ENCODE measurements at regions not wholly inside any gene's neighbourhood (a gene's known extent, or its start where the extent isn't known, plus 50 kb on each side); places are given as distances from the start of the nearest gene placed in this dataset.
A peak's percentile ranks its signal among the peaks of the same experiment; 100 is the strongest.

- Histone ChIP-seq H2AFZ (ENCODE audit: low read depth, low read length) (no peak overlapping the region), H2BK5ac (ENCODE audit: low read depth, low read length, poor library complexity, severe bottlenecking) (no peak overlapping the region), H2BK15ac (ENCODE audit: low read depth, poor library complexity, severe bottlenecking) (no peak overlapping the region), H3K4me3 (ENCODE audit: insufficient read depth in 1 of 2, low read depth in 1 of 2, low read length in 2 of 2) (no peak overlapping the region), H3K9me3 (ENCODE audit: control insufficient read depth, low read length) (no peaks in the 10 kb centered on the region), H3K4me2 (ENCODE audit: low read length, poor library complexity, severe bottlenecking) (no peak overlapping the region), H3K36me3 (ENCODE audit: control insufficient read depth in 1 of 2, insufficient read depth in 2 of 2, low read depth in 1 of 2, low read length in 2 of 2) (no peaks in the 10 kb centered on the region), H4K8ac (ENCODE audit: low read length) (no peak overlapping the region), H3K27ac (ENCODE audit: low read length, poor library complexity, severe bottlenecking) (no peak overlapping the region), H3K4ac (ENCODE audit: low read depth in 1 of 2, low read length in 2 of 2) (no peak overlapping the region), H2BK12ac (ENCODE audit: low read length in 2 of 2) (no peak overlapping the region), H2BK120ac (ENCODE audit: low read depth, low read length) (no peak overlapping the region), H3K14ac (ENCODE audit: low read length in 2 of 2) (no peak overlapping the region), H4K91ac (ENCODE audit: low read length) (no peak overlapping the region), H3K4me1 (ENCODE audit: control insufficient read depth, insufficient read depth, low read depth, low read length) (no peaks in the 10 kb centered on the region), H3K9ac (ENCODE audit: low read length) (no peak overlapping the region), H3K79me1 (replicated peaks; ENCODE audit: low read length, poor library complexity, severe bottlenecking) (no peaks in the 10 kb centered on the region), H2AK5ac (ENCODE audit: low read length, severe bottlenecking) (no peak overlapping the region), H3K18ac (ENCODE audit: low read depth in 1 of 2, low read length in 2 of 2) (no peak overlapping the region), H3K27me3 (ENCODE audit: control insufficient read depth in 1 of 2, insufficient read depth in 1 of 2, low read length in 2 of 2) (peaks cover 0 to 3% of the 10 kb centered on the region in 2 experiments), H3K23ac (ENCODE audit: low read length in 2 of 2) (no peak overlapping the region)
- WGBS = 71% methylated on average over 9 of the region's 11 CpGs
- no peak for DNase-seq
These were observed 62.2 kb upstream of the INCENP start for GRCh38 chr11:62061356-62062222.

- H3K27me3 ChIP-seq (ENCODE audit: control insufficient read depth in 1 of 2, insufficient read depth in 1 of 2, low read length in 2 of 2) = peaks cover 4 to 10% of the 10 kb centered on the region in 2 experiments
- no peak for DNase-seq
- no peak overlapping the region for H2BK5ac ChIP-seq (ENCODE audit: low read depth, low read length, poor library complexity, severe bottlenecking)
- no peak overlapping the region for H2BK120ac ChIP-seq (ENCODE audit: low read depth, low read length)
- H3K18ac ChIP-seq (ENCODE audit: low read depth in 1 of 2, low read length in 2 of 2) = no peak overlapping the region
- no peak overlapping the region for H3K4ac ChIP-seq (ENCODE audit: low read depth in 1 of 2, low read length in 2 of 2)
- no peak overlapping the region for H3K4me3 ChIP-seq (ENCODE audit: insufficient read depth in 1 of 2, low read depth in 1 of 2, low read length in 2 of 2)
- no peak overlapping the region for H2AFZ ChIP-seq (ENCODE audit: low read depth, low read length)
- H2AK5ac ChIP-seq (ENCODE audit: low read length, severe bottlenecking) = no peak overlapping the region
- H3K14ac ChIP-seq (ENCODE audit: low read length in 2 of 2) = no peak overlapping the region
- WGBS = no CpG with 5 or more reads among the region's 2 CpGs
- H3K23ac ChIP-seq (ENCODE audit: low read length in 2 of 2) = no peak overlapping the region
- no peaks in the 10 kb centered on the region for H3K9me3 ChIP-seq (ENCODE audit: control insufficient read depth, low read length)
- no peak overlapping the region for H4K8ac ChIP-seq (ENCODE audit: low read length)
- no peak overlapping the region for H3K9ac ChIP-seq (ENCODE audit: low read length)
- H3K27ac ChIP-seq (ENCODE audit: low read length, poor library complexity, severe bottlenecking) = no peak overlapping the region
- no peak overlapping the region for H2BK12ac ChIP-seq (ENCODE audit: low read length in 2 of 2)
- H3K36me3 ChIP-seq (ENCODE audit: control insufficient read depth in 1 of 2, insufficient read depth in 2 of 2, low read depth in 1 of 2, low read length in 2 of 2) = no peaks in the 10 kb centered on the region
- H4K91ac ChIP-seq (ENCODE audit: low read length) = no peak overlapping the region
- no peaks in the 10 kb centered on the region for H3K4me1 ChIP-seq (ENCODE audit: control insufficient read depth, insufficient read depth, low read depth, low read length)
- no peaks in the 10 kb centered on the region for H3K79me1 ChIP-seq (replicated peaks; ENCODE audit: low read length, poor library complexity, severe bottlenecking)
- no peak overlapping the region for H2BK15ac ChIP-seq (ENCODE audit: low read depth, poor library complexity, severe bottlenecking)
- no peak overlapping the region for H3K4me2 ChIP-seq (ENCODE audit: low read length, poor library complexity, severe bottlenecking)
These were observed 66.7 kb upstream of the INCENP start for GRCh38 chr11:62057069-62057468.

- H3K27me3 ChIP-seq (ENCODE audit: control insufficient read depth in 1 of 2, insufficient read depth in 1 of 2, low read length in 2 of 2) = peaks cover 4 to 10% of the 10 kb centered on the region in 2 experiments
These were observed 67.8 kb upstream of the INCENP start for GRCh38 chr11:62055970-62056369.

GRCh38 chr11:62054484-62055121, 69.2 kb upstream of the INCENP start:
- Histone ChIP-seq H3K9ac (ENCODE audit: low read length) (no peak overlapping the region), H2BK15ac (ENCODE audit: low read depth, poor library complexity, severe bottlenecking) (no peak overlapping the region), H2AFZ (ENCODE audit: low read depth, low read length) (no peak overlapping the region), H2BK12ac (ENCODE audit: low read length in 2 of 2) (no peak overlapping the region), H3K4me3 (ENCODE audit: insufficient read depth in 1 of 2, low read depth in 1 of 2, low read length in 2 of 2) (no peak overlapping the region), H2AK5ac (ENCODE audit: low read length, severe bottlenecking) (no peak overlapping the region), H2BK5ac (ENCODE audit: low read depth, low read length, poor library complexity, severe bottlenecking) (no peak overlapping the region), H3K36me3 (ENCODE audit: control insufficient read depth in 1 of 2, insufficient read depth in 2 of 2, low read depth in 1 of 2, low read length in 2 of 2) (no peaks in the 10 kb centered on the region), H4K91ac (ENCODE audit: low read length) (no peak overlapping the region), H4K8ac (ENCODE audit: low read length) (no peak overlapping the region), H3K27ac (ENCODE audit: low read length, poor library complexity, severe bottlenecking) (no peak overlapping the region), H3K4me2 (ENCODE audit: low read length, poor library complexity, severe bottlenecking) (no peak overlapping the region), H3K4me1 (ENCODE audit: control insufficient read depth, insufficient read depth, low read depth, low read length) (no peaks in the 10 kb centered on the region), H2BK120ac (ENCODE audit: low read depth, low read length) (no peak overlapping the region), H3K18ac (ENCODE audit: low read depth in 1 of 2, low read length in 2 of 2) (no peak overlapping the region), H3K79me1 (replicated peaks; ENCODE audit: low read length, poor library complexity, severe bottlenecking) (no peaks in the 10 kb centered on the region), H3K14ac (ENCODE audit: low read length in 2 of 2) (no peak overlapping the region), H3K4ac (ENCODE audit: low read depth in 1 of 2, low read length in 2 of 2) (no peak overlapping the region), H3K27me3 (ENCODE audit: control insufficient read depth in 1 of 2, insufficient read depth in 1 of 2, low read length in 2 of 2) (peaks cover 4 to 10% of the 10 kb centered on the region in 2 experiments), H3K23ac (ENCODE audit: low read length in 2 of 2) (no peak overlapping the region), H3K9me3 (ENCODE audit: control insufficient read depth, low read length) (no peaks in the 10 kb centered on the region)
- 82% methylated on average over 7 of the region's 8 CpGs for WGBS
- peak; percentile 10 for DNase-seq

More at GRCh38 chr11:62055970-62056369, 67.8 kb upstream of the INCENP start:
- H3K36me3 ChIP-seq (ENCODE audit: control insufficient read depth in 1 of 2, insufficient read depth in 2 of 2, low read depth in 1 of 2, low read length in 2 of 2) = no peaks in the 10 kb centered on the region
- WGBS = 31% methylated on average over 5 of the region's 5 CpGs
- H2AFZ ChIP-seq (ENCODE audit: low read depth, low read length) = no peak overlapping the region
- H3K4me3 ChIP-seq (ENCODE audit: insufficient read depth in 1 of 2, low read depth in 1 of 2, low read length in 2 of 2) = no peak overlapping the region
- no peak overlapping the region for H3K4me2 ChIP-seq (ENCODE audit: low read length, poor library complexity, severe bottlenecking)
- H3K4me1 ChIP-seq (ENCODE audit: control insufficient read depth, insufficient read depth, low read depth, low read length) = no peaks in the 10 kb centered on the region
- H2BK12ac ChIP-seq (ENCODE audit: low read length in 2 of 2) = no peak overlapping the region
- no peak overlapping the region for H4K8ac ChIP-seq (ENCODE audit: low read length)
- H3K18ac ChIP-seq (ENCODE audit: low read depth in 1 of 2, low read length in 2 of 2) = no peak overlapping the region
- no peaks in the 10 kb centered on the region for H3K79me1 ChIP-seq (replicated peaks; ENCODE audit: low read length, poor library complexity, severe bottlenecking)
- H2BK5ac ChIP-seq (ENCODE audit: low read depth, low read length, poor library complexity, severe bottlenecking) = no peak overlapping the region
- H3K14ac ChIP-seq (ENCODE audit: low read length in 2 of 2) = no peak overlapping the region
- DNase-seq = no peak
- H2BK15ac ChIP-seq (ENCODE audit: low read depth, poor library complexity, severe bottlenecking) = no peak overlapping the region
- H3K9ac ChIP-seq (ENCODE audit: low read length) = no peak overlapping the region
- no peak overlapping the region for H2AK5ac ChIP-seq (ENCODE audit: low read length, severe bottlenecking)
- no peak overlapping the region for H3K23ac ChIP-seq (ENCODE audit: low read length in 2 of 2)
- no peak overlapping the region for H3K27ac ChIP-seq (ENCODE audit: low read length, poor library complexity, severe bottlenecking)
- no peaks in the 10 kb centered on the region for H3K9me3 ChIP-seq (ENCODE audit: control insufficient read depth, low read length)
- H4K91ac ChIP-seq (ENCODE audit: low read length) = no peak overlapping the region
- H2BK120ac ChIP-seq (ENCODE audit: low read depth, low read length) = no peak overlapping the region
- no peak overlapping the region for H3K4ac ChIP-seq (ENCODE audit: low read depth in 1 of 2, low read length in 2 of 2)

Measured in mesenchymal stem cell (in vitro differentiated cells and primary cell).